Endothelial cell of umbilical vein (primary cell): ENCODE measurements at regions not wholly inside any gene's neighbourhood (a gene's known extent, or its start where the extent isn't known, plus 50 kb on each side); places are given as distances from the start of the nearest gene placed in this dataset.

Source experiments
- BruUV-seq: library from RNA; stranded (reverse); fragments of 400-500 nt; replicated peaks from 2 replicates; lab custom pipeline; 2021; lab: Mats Ljungman, UMichigan
- CTCF ChIA-PET: fragments of 300-600, 350-600 bp; sonication (Branson Sonifier 250); formaldehyde crosslinking; loops from one replicate; lab custom pipeline; 2021; ENCODE audit warnings: antibody characterized with exemption, inconsistent platforms; lab: Charles Lee
- POLR2A ChIA-PET: fragments of 300-600, 350-600 bp; sonication (Branson Sonifier 250); formaldehyde crosslinking; loops from one replicate; lab custom pipeline; 2021; ENCODE audit warnings: antibody characterized with exemption, inconsistent platforms; lab: Charles Lee
- DNase-seq: peaks from one replicate; pipeline ENCODE4 v3.0.0-alpha.2; 2011; ENCODE audit warnings: low read depth, low spot score
- FAIRE-seq: peaks from 2 replicates; lab custom pipeline; 2011; peaks lifted over from hg19 to GRCh38; lab: Jason Lieb, UNC
- H2AFZ ChIP-seq: 2 replicates; pipeline ENCODE4 v1.6.0; 2012; ENCODE audit warnings: low read depth, low read length, control low read depth, inconsistent platforms
- H3K27ac ChIP-seq: 2 replicates; pipeline ENCODE4 v1.5.1; 2011; ENCODE audit warnings: low read depth, mild to moderate bottlenecking, control low read depth, low read length, moderate library complexity; ENCODE audit not compliant: insufficient read depth
- H3K27me3 ChIP-seq, 2 experiments: 2 replicates each; pipeline versions ENCODE4 v1.6.0 to v1.6.1; 2011; ENCODE audit warnings: low read length in 2 of 2, mixed read lengths in 1 of 2; ENCODE audit not compliant: control insufficient read depth in 2 of 2, insufficient read depth in 2 of 2
- H3K36me3 ChIP-seq, 2 experiments: 2 replicates in 1 of 2; 3 replicates in 1 of 2; pipeline ENCODE4 v1.5.1; 2011; ENCODE audit warnings: low read length in 2 of 2, mild to moderate bottlenecking in 1 of 2, moderate library complexity in 1 of 2; ENCODE audit not compliant: control insufficient read depth in 2 of 2, insufficient read depth in 2 of 2; ENCODE audit errors: extremely low read depth in 1 of 2
- H3K4me1 ChIP-seq: 3 replicates; pipeline ENCODE4 v1.5.1; 2011; ENCODE audit warnings: mild to moderate bottlenecking, low read length; ENCODE audit not compliant: control insufficient read depth, insufficient read depth; ENCODE audit errors: extremely low read depth
- H3K4me2 ChIP-seq: 2 replicates; pipeline ENCODE4 v1.6.1; 2011; ENCODE audit warnings: low read length, control low read depth, mixed read lengths; ENCODE audit not compliant: insufficient read depth
- H3K4me3 ChIP-seq, 3 experiments: fragments of 200-600 bp in 1 of 3; sonication (generic), shearing (Covaris generic) in 1 of 3; replicated peaks in 1 of 3; 2 replicates each; pipeline ENCODE4 v1.5.1; 2011 to 2016; ENCODE audit warnings: control low read depth in 3 of 3, low read length in 3 of 3, mild to moderate bottlenecking in 2 of 3, inconsistent platforms in 1 of 3, low read depth in 1 of 3, moderate library complexity in 1 of 3; ENCODE audit not compliant: insufficient read depth in 1 of 3
- H3K79me2 ChIP-seq: 2 replicates; pipeline ENCODE4 v1.6.0; 2012; ENCODE audit warnings: low read length, inconsistent platforms; ENCODE audit not compliant: control insufficient read depth, insufficient read depth
- H3K9ac ChIP-seq: replicated peaks from 2 replicates; pipeline ENCODE3; 2011; ENCODE audit warnings: low read length, control low read depth; ENCODE audit not compliant: insufficient read depth; ENCODE audit errors: extremely low read depth
- H3K9me1 ChIP-seq: replicated peaks from 3 replicates; pipeline ENCODE4 v1.6.0; 2011; ENCODE audit warnings: mild to moderate bottlenecking, low read length; ENCODE audit not compliant: control insufficient read depth, insufficient read depth; ENCODE audit errors: extremely low read depth
- H3K9me3 ChIP-seq: replicated peaks from 2 replicates; pipeline ENCODE4 v1.5.1; 2012; ENCODE audit warnings: low read length, inconsistent platforms; ENCODE audit not compliant: control insufficient read depth, insufficient read depth
- H4K20me1 ChIP-seq: replicated peaks from 2 replicates; pipeline ENCODE3; 2011; ENCODE audit warnings: mild to moderate bottlenecking, low read length; ENCODE audit not compliant: control insufficient read depth, insufficient read depth; ENCODE audit errors: extremely low read depth
- EZH2 ChIP-seq: IDR thresholded peaks from 2 replicates; pipeline ENCODE4 v1.6.1; 2012; ENCODE audit warnings: borderline replicate concordance, low read depth, mild to moderate bottlenecking, moderate library complexity, low read length, inconsistent platforms; ENCODE audit not compliant: severe bottlenecking
- FOS ChIP-seq: IDR thresholded peaks from 2 replicates; pipeline ENCODE4 v1.6.1; 2011; ENCODE audit warnings: mild to moderate bottlenecking, low read length, moderate library complexity, borderline replicate concordance; ENCODE audit not compliant: insufficient read depth
- GATA2 ChIP-seq: IDR thresholded peaks from 2 replicates; pipeline ENCODE4 v1.7.0; 2011; ENCODE audit warnings: low read depth, mild to moderate bottlenecking, moderate library complexity, mixed read lengths, low read length; ENCODE audit not compliant: insufficient read length, insufficient read depth
- JUN ChIP-seq: IDR thresholded peaks from 2 replicates; pipeline ENCODE4 v1.6.1; 2011; ENCODE audit warnings: borderline replicate concordance, low read depth; ENCODE audit not compliant: insufficient read length, insufficient read depth
- MYC ChIP-seq: IDR thresholded peaks from one replicate; pipeline ENCODE4 v1.6.1; 2011; ENCODE audit warnings: mild to moderate bottlenecking, low read depth, low read length
- POLR2A ChIP-seq: IDR thresholded peaks from 2 replicates; pipeline ENCODE4 v1.6.1; 2012; ENCODE audit warnings: low read depth, mild to moderate bottlenecking, control low read depth, low read length
- POLR2AphosphoS5 ChIP-seq: IDR thresholded peaks from 2 replicates; pipeline ENCODE4 v1.6.1; 2012; ENCODE audit warnings: low read depth, mild to moderate bottlenecking, control low read depth, low read length, moderate library complexity; ENCODE audit not compliant: insufficient read depth
- dilution Hi-C: fragments of 300-500 bp; cut with MboI; formaldehyde crosslinking; loops from one replicate; pipeline ENCODE4 v1.15.0; 2019; ENCODE audit warnings: low sequenced_read_pairs; ENCODE audit not compliant: extremely low pct_ligation_motif_present
- intact Hi-C: fragments of 100-400 bp; cut with micrococcal nuclease; formaldehyde crosslinking; loops from one replicate; pipeline ENCODE4 v1.10.0; 2022
- TF ChIP-seq, protein P1 (sequence below), 2 donors: IDR thresholded peaks; 1 replicate in 1 of 2; 2 replicates in 1 of 2; pipeline ENCODE4 v1.5.1; 2011; ENCODE audit warnings: low read length in 2 of 2, mild to moderate bottlenecking in 2 of 2, moderate library complexity in 2 of 2, control low read depth in 1 of 2, inconsistent platforms in 1 of 2, low read depth in 1 of 2; ENCODE audit not compliant: insufficient read depth in 1 of 2; ENCODE audit errors: extremely low read depth in 1 of 2
- TF ChIP-seq, protein P2 (sequence below): IDR thresholded peaks from 2 replicates; pipeline ENCODE4 v1.6.1; 2011; ENCODE audit not compliant: insufficient read depth, insufficient read length

DNA sequence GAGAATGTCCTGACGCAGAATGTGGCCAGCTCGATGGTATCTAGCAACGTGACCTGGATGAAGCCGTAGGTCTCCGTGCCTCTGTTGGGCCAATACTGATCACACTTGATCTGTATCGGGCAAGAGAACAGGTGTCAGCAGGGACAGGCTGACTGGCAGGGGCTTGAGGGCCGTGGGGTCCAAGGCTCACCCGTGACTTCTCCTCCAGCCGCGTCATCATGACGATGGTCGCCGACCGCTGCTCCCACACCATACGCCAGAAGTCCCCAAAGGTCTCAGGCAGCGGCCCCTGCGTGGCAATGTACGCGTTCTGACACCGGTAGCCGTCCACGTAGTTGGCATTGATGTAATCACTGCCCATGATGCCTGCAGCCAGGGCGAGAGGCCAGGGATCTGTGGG, 126.2 kb downstream of the PTPRS start:
- Histone ChIP-seq H3K27ac (no peak overlapping the region), H2AFZ (no peak overlapping the region), H3K4me1 (no peaks in the 10 kb centered on the region), H3K9me3 (no peaks in the 10 kb centered on the region), H3K9me1 (no peaks in the 10 kb centered on the region), H3K27me3 (no peaks in the 10 kb centered on the region), H3K4me3 (no peak overlapping the region), H3K79me2 (no peaks in the 10 kb centered on the region), H4K20me1 (no peaks in the 10 kb centered on the region), H3K9ac (no peak overlapping the region), H3K36me3 (no peaks in the 10 kb centered on the region), H3K4me2 (no peak overlapping the region)
- DNase-seq (no peak), FAIRE-seq (no peak)
- intact Hi-C loops (no loop called here), dilution Hi-C loops (no loop called here)
- BruUV-seq: no TSS peak
- CTCF ChIA-PET: no interaction called here
- TF ChIP-seq JUN (no peak), MYC (no peak), POLR2A (no peak), EZH2 (no peak), FOS (no peak), GATA2 (no peak), POLR2AphosphoS5 (no peak)
- TF ChIP-seq, protein P1, sequence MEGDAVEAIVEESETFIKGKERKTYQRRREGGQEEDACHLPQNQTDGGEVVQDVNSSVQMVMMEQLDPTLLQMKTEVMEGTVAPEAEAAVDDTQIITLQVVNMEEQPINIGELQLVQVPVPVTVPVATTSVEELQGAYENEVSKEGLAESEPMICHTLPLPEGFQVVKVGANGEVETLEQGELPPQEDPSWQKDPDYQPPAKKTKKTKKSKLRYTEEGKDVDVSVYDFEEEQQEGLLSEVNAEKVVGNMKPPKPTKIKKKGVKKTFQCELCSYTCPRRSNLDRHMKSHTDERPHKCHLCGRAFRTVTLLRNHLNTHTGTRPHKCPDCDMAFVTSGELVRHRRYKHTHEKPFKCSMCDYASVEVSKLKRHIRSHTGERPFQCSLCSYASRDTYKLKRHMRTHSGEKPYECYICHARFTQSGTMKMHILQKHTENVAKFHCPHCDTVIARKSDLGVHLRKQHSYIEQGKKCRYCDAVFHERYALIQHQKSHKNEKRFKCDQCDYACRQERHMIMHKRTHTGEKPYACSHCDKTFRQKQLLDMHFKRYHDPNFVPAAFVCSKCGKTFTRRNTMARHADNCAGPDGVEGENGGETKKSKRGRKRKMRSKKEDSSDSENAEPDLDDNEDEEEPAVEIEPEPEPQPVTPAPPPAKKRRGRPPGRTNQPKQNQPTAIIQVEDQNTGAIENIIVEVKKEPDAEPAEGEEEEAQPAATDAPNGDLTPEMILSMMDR (IDR thresholded peaks at IDR 0.05; ENCODE audit: extremely low read depth in 1 of 2, insufficient read depth in 1 of 2, low read depth in 1 of 2, low read length in 2 of 2): no peak
- TF ChIP-seq, protein P2, sequence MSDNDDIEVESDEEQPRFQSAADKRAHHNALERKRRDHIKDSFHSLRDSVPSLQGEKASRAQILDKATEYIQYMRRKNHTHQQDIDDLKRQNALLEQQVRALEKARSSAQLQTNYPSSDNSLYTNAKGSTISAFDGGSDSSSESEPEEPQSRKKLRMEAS: no peak
- POLR2A ChIA-PET: no interaction called here
